Eye (tissue), 1 donor: ENCODE measurements at regions not wholly inside any gene's neighbourhood (a gene's known extent, or its start where the extent isn't known, plus 50 kb on each side); places are given as distances from the start of the nearest gene placed in this dataset.
A peak's percentile ranks its signal among the peaks of the same experiment; 100 is the strongest.

Source experiments
- DNase-seq: peaks from one replicate; pipeline ENCODE4 v3.0.0-alpha.2; 2015

DNA sequence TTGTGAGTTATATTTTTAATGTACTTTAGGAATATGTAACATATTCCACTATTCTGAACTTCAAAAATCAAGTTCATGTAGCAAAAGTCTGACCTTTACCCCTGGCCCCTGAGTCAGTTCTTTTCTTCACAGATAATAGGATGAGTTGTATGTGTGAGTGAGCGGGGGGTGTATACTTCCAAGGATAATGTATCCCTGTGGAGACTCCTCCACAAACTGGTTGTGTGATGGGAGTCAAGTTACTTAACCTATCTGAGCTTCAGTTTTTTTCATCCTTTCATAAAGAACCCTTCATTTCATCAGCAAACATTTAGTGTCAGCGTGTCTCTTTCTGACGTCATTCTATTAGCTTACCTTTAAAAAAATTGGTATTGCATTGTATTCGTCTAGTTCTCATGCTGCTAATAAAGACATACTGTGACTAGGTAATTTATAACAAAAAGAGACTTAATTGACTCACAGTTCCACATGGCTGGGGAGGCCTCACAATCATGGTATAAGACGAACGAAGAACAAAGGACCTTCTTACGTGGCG lies 288.1 kb upstream of the GPC6 start:
- no peak for DNase-seq

DNA sequence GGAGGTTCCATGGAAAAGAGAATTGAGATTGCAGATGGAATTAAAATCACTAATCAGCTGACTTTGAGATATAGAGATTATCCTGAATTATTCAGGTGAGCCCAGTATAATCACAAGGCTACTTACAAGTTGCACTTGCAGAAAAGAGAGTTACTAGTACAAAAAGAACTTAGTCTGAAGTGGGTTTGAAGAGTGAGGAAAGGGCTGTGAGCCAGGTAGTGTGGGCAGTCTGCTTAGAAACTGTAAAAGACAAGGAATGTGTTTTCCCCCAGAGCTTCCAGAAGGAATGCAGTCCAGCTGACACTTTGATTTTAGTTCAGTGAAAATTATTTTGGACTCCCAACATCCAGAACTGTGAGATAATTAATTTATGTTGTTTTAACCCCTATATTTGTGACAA lies 285.4 kb upstream of the GPC6 start:
- DNase-seq, result no peak

DNA sequence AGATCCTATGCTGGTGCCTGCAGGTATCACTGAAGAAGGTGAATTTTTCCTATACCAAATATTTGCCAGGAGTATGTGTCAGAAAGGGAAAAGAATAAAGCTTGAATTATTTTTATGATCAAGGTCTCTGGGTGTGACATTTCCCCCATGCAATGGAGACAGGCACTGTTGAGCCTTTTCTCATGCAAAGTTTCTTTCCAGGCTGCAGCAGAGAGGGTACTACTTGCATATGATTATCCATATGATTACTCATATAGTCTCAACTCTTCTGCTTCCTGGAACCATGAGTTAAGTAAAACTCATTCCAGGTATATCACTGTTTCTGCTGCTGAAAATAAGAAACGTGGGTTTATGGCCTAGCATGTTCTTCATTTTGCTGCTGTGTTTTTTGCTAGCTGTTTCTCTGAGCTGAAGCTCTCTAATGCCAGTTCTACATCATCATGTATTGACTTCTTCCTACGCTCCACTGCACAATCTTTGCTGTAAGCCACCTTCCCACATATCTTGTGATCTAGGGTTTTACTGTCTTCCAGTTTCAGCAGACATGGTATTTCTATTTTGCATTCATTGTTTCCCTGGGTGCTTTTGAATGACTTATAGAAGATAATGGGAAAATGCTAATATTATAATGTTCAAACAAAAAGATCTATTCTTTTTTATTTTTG lies 278.7 kb upstream of the GPC6 start:
- peak; percentile 46 for DNase-seq

DNA sequence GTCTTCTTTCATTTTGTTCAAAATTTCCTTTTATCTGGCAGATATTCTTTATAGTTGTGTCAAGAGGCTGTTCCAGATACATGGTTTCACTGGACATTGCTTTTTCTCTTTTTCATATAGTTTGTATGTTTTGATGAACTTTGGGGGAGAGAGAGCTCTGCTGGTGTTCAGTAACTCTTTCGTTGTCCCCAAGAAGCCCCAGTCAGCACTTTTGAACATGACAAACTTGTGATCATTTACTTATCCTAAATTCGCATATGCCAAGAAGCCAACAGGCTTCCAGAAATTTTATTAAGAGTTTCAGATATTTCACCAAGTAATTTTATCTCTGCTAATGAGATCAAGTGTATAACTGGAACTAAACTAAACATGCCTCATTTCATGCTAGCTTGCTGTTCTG lies 275.8 kb upstream of the GPC6 start:
- no peak for DNase-seq

DNA sequence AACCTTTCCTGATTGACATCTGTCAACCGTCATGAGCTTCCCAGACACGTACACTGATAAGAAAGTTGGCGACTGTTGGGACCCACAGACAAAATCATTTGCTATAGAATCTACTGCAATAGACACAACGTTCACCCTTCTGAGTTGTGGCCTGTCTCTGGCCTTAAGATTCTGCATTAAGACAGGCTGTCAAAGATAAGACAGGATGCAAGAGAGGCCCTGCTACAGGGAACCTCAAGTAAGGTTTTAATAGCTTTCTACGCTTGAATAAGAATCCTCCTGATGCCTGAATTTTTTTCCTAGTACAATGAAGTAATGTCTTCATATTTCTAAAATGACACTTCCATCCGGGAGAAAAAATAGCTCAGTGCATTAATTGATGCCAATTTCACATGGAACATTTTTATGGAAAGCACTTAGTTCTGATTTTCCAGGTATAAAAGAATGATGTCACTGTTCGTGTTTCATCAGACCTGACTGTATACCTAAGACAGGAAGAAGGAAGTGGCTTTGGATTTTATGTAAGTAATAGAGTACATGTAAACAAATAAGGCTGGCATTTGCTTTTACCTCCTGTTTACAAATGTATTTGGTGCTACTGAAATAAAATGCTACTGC lies 275.2 kb upstream of the GPC6 start:
- DNase-seq, result peak; percentile 14

DNA sequence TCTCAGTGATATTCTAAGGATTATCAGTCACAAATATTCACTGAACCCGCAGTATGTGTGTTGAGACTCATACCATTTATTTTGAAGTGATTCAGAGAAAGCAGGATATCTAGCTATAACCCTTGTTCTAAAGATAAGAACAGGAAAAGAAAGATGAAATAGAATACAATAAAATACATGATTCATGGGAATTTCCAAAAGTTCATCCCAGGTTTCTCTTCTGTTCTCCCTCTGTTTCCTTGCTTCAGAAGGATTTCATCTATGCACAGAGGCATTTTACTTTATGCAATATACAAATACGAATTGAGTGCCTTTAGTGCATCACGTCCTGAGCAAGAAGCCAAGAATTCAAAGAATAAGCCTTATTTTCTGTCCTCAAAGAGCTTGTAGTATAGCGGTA lies 274.4 kb upstream of the GPC6 start:
- DNase-seq, result no peak

DNA sequence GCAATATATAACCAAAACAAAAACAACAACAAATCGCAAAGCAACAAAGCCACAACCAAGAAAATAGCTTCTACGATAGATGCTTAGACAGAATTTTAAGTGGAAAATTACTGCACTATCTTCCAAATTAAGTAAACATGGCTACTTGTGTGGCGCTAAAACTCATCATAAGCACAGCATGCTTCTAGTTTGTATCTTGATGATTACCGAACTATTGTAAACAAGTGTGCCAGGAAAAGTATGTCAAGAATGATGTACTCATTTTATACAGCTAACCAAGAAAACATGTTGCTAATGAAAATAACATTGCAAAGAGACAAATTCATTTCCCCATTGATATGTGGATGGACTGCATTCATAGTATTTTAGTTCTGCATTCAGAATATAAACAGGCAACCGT lies 271.9 kb upstream of the GPC6 start:
- no peak for DNase-seq

DNA sequence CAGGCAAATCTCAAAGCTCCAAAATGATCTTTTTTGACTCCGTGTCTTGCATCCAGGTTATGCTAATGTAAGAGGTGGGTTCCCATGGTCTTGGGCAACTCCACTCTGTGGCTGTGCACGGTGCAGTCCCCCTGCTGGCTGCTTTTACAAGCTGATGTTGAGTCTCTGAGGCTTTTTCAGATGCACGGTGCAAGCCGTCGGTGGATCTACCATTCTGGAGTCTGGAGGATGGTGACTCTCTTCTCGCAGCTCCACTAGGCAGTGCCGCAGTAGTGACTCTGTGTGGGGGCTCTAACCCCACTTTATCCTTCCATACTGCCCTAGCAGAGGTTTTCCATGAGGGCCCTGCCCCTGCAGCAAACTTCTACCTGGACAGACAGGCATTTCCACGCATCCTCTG lies 266.8 kb upstream of the GPC6 start:
- DNase-seq, result no peak

DNA sequence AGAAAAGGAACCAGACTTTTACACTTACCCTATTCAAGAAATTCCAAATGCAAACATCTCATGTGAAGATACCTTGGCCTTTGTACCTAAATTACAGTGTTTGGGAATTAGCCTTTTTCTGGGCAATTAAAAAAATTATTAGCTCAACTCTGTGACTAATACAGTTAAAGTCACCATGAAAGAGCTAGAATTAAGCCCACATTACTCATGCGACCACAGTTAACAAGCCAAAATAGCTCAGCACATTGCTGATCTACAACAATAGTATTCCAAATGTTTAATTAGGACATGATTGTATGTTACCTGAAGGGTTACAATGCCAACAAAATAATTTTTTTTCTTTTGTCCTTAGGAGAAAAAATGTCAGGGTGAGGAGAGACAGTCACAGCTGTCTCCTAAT lies 263.6 kb upstream of the GPC6 start:
- DNase-seq, result no peak

DNA sequence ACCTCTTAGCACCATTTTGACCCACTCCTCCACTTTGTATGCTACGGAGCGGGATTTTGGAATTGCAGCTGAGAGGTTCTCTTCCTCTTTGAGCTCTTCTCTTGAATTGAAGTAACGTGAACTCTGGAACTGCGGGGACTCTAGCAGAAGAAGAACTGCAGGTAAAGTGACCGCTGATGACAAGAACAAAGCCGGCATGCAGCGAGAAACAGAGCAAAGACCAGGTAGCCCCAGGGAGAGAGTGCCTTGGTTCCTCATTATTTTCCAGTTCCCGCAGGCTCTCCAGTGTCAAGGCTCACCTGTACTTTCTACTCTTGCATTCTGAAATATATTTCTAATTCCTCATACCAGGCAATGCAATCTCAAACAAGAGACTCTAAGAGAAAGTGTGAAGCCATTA lies 260.3 kb upstream of the GPC6 start:
- DNase-seq, result no peak

DNA sequence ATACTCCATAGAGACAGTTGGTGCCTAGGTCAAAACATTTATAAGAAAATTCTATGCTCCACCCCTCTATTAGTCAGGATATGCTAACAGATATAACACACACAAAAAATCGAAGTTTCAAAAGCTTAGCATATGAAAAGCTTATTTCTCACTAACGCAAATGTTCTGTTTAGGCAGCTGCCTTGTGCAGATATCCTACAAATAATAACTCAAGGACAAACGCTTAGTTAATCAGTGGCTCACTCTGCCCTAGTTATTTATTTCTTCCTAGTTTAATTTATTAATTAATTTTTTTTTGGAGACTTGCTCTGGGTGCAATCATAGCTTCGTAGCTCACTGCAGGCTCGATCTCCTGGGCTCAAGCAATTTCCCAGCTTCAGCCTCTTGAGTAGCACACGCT lies 259.7 kb upstream of the GPC6 start:
- DNase-seq, result no peak

DNA sequence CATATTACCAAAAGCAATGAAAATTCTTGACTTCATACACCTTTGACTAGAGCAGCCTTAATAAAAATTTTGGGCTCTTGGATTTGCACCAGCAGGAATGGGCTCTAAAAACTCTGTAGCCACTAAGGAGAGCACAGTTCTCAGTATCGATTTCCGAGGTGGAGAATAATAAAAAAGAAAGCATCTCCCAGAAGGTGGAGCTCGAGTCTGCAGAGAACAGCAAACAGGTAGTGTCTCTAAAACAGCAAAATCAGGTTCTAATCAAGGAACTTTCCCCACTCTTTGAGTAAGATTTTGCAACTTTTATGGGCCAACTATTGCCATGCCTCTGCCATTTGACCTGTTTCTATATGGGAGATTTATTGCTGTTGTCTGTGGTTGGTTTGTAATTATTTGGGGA lies 258.7 kb upstream of the GPC6 start:
- no peak for DNase-seq

DNA sequence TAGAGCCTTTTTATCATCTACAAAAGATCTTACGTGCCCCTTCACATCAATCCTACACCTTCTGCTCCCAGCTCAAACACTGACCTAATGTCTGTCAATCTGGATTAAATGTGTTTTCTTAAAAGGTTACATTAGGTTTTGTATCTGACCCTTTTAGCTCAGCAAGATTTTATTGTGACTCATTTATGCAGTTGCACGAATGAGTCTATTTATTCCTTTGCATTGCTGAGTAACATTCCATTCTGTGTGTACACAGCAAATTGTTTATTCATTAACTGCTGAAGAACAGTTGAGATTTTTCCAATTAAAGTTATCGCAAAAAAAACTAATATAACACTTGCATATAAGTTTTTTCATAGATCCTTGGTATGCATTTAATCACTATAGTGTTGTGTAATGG lies 253.9 kb upstream of the GPC6 start:
- no peak for DNase-seq

DNA sequence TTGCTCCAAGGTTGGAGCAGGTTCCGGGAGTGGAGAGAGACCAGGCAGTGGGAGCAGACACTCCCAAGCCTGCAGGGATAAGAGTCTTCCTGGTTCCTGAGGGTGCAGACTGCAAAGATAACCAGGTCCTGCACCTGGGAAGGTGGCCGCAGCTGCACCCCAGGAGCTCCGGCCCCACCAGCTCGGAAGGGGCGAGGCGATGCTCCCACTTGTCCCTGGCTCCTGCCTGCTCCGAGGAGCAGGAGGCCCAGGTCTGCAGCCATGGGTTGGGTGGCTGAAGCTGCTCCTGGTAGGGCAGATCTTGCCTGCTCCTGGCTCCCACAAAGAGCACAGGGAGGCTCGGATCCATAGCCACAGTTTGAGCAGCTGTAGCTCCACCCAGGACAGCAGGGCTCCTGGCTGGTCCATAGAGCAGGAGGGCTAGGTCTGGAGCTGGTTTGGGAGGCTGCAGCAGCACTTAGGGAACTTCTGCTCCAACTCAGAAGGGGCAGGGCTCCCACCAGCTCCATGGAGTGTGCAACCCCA lies 251.6 kb upstream of the GPC6 start:
- no peak for DNase-seq

DNA sequence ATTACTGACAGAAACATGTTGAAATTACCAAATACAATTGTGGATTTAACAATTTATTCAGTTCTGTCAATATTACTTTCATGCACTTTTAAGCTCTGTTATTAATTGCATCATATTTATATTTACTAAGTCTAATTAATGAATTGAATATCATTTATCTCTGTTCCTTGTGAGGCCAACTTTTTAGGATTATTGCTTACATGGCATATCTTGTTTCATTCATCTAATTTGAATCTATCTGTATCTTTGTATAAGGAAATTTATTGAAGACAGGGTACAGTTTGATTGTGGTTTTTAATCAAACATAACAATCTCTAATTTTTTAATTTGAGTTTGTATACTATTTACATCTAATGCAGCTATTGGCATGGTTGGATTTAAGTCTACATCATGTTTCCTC lies 249.9 kb upstream of the GPC6 start:
- DNase-seq, result no peak

DNA sequence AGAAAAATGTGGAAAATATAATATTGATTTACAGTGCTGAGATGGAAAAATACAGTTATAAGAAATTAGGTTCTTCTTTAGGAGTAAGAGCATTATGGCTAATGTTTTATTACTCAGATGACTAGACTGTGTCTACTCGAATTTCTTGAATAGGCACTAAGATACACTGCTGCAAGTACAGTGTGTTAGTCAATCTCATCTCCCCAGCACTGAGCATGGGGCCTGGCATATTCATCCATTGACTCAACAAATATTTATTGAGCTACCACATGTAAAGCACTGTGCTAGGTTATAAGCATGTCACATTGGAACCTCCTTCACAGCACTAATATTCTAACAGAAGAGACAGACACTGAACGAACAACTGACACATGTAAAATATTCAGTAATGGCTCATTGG lies 242.5 kb upstream of the GPC6 start:
- DNase-seq, result no peak

DNA sequence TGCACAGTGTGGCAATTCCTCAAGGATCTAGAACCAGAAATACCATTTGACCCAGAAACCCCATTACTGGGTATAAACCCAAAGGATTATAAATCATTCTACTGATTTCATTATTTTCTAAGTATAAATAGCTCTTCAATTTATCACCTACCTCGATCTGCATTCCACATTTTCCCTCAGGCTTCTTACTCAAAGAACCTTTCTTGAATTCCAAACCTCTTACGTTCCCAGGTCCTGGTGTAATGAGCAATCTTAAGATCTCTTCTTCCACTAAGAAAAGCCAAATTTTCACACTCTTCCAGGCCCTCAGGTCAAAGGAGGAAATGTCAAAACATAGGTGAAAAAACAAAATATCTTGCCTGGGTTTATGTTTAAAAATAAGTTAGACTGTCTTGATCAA lies 237.3 kb upstream of the GPC6 start:
- no peak for DNase-seq

DNA sequence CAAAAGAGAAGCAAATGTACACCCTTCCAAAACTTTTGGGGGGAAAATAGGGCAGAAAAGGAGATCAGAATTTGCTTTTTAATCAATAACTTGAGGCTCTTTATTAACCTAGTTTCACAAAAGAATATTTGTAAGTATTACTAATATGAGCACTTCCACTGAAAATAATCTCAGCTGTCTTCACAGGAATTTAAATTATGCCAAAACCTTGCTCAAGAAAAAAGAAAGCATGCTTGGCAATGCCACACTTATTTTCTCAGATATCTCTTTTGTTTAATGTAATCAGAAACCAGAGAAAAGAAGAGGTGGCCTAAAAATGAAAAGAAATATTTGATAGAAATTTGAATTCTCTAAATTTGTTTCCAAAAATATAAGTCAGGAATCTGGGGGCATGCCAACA lies 234.9 kb upstream of the GPC6 start:
- DNase-seq, result no peak

DNA sequence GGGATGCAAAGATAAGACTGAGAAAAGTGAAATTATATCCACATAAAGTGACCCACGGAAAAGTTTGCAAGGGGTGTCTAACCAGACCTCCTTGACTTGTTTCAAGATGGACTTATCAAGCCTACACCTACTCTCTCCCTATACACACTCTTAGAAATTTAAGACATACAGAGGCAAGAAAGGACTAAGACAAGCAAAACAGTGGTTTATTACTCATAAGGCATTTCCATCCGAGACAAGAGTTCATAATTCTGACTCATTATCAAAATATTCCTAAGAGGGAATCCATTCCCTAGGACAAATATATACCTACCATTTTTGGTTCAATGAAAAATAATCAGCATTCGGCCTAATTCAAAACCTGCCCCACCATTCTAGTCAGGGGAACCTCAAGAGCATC lies 232.6 kb upstream of the GPC6 start:
- no peak for DNase-seq

DNA sequence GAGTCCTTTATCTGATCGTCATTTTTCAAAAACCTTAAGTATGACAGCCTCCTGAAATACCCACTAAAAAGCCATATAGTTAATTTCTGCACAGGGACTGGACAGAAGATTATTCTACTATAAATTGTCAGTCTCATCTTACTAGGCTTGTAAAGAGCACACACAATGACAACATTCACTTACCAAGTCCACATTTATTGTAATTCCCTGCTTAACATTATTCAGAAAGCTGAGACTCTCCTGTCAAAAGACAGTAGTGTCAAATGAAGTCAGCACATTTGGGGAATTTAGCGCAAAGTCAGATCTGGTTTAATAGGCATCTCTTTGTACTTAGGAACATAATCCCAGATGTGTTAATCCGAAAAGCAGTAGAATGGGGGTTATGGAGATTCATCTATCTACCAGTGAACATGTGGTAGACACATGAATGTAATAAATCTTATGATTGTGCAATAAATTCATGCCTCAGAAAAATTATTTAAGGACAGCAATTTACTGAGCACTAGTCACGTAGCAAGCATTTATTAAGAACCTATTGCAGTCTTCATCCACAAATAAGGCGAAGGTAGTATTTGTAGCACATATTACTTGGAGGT lies 224.6 kb upstream of the GPC6 start:
- DNase-seq, result peak; percentile 14

DNA sequence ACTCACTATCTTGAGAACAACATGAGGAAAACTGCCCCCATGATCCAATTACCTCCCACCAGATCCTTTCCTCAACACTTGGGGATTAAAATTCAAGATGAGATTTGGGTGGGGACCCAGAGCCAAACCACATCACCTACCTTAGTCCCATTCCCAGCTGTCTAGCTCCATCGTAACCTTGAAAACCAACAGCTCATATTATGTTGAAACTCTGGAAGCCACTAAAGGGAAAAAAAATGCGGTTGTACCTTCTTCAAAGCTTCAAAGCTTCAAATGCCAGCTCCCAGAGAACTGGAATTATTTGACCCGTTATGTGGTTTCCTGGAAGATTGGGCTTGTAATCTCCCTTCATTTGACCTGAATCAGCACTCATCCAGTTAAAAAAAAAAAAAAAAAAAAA lies 223.1 kb upstream of the GPC6 start:
- no peak for DNase-seq

DNA sequence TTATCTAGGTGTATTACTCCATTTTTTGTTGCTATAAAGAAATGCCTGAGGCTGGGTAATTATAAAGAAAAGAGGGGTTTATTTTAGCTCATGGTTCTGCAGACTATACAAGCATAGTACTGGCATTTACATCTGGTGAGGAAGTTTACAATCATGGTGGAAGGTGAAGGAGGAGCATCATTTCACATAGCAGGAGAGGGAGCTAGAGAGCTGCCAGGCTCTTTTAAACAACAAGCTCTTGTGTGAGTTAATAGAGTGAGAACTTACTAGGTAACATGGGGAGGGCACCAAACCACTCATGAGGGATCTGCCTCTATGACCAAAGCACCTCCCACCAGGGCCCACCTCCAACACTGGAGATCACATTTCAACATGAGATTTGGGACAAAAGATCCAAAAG lies 221.7 kb upstream of the GPC6 start:
- no peak for DNase-seq

DNA sequence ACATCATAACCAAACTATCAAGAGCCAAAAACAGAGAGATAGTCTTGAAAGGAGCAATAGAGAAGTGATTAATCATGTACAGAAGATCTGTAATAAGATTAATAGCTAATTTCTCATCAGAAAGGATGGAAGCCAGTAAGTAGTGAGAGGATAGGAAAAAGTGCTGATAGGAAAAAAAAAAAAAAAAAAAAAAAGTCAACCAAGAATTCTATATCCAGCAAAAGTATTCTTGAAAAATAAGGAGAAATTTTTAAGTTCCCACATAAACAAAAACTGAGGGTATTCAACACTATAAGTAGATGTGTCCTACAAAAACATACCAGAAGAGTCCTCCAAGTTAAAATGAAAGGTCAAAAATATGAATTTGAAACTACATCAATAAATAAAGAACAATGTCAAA lies 218.7 kb upstream of the GPC6 start:
- DNase-seq, result no peak

DNA sequence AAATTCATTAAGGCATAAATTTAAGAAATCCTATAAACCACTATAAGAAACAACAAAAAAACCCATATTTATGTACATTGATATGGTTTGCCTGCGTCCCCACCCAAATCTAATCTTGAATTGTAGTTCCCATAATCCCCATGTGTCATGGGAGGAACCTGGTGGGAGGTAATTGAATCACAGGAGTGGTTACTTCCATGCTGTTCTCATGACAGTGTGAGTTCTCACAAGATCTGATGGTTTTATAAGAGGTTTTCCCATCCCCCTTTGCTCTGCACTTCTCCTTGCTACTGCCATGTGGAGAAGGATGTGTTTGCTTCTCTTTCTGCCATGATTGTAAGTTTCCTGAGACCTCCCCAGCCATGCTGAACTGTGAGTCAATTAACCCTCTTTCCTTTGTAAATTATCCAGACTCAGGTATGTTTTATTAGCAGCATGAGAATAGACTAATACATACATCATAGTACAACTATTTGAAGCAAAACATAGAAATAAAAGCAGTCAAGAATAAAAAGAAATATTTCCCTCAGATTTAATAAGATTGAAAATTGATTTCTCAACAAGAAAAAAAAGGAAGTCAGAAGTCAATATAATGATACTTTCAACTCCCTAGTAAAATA lies 209.0 kb upstream of the GPC6 start:
- no peak for DNase-seq
